Right lobe of liver (tissue), 6 donors: ENCODE measurements at regions not wholly inside any gene's neighbourhood (a gene's known extent, or its start where the extent isn't known, plus 50 kb on each side); places are given as distances from the start of the nearest gene placed in this dataset.
"Not testable (repeated sequence)": the region's sequence is repeated elsewhere in the genome, so short reads cannot be mapped to it uniquely, and the experiment has no call there.

Experiments used
- ATAC-seq, 4 donors: fragments of 200-7000 bp; cut with Tn5 transposase; one replicate each; pipeline ENCODE4 v1.9.1; 2020; ENCODE audit warnings: mild to moderate bottlenecking in 4 of 4, moderate library complexity in 4 of 4
- DNase-seq, 3 donors: peaks; one replicate each; pipeline ENCODE4 v3.0.0-alpha.2; 2020
- H3K27ac ChIP-seq, 3 donors: fragments of 200-600 bp; one replicate each; pipeline ENCODE4 v1.8.0; 2022
- H3K27me3 ChIP-seq, 2 donors: fragments of 200-600 bp; one replicate each; pipeline ENCODE4 v1.8.0; 2022
- H3K36me3 ChIP-seq, 4 donors: fragments of 200-600 bp; sonication (generic) in 1 of 4; one replicate each; pipeline versions ENCODE4 v1.5.1 to v1.8.0; 2017 to 2022; ENCODE audit warnings: control low read depth in 1 of 4
- H3K4me1 ChIP-seq, 4 donors: fragments of 200-600 bp; sonication (generic) in 1 of 4; one replicate each; pipeline versions ENCODE4 v1.5.1 to v1.8.0; 2017 to 2022; ENCODE audit warnings: control low read depth in 1 of 4
- H3K4me3 ChIP-seq, 3 donors: fragments of 200-600 bp; one replicate each; pipeline ENCODE4 v1.8.0; 2022
- H3K9me3 ChIP-seq, 4 donors: fragments of 200-600 bp; sonication (generic) in 1 of 4; one replicate each; pipeline versions ENCODE4 v1.5.1 to v1.8.0; 2017 to 2022; ENCODE audit warnings: control low read depth in 1 of 4
- CTCF ChIP-seq, 4 donors: fragments of 200-600 bp in 3 of 4; fragments of 450-650 bp in 1 of 4; IDR thresholded peaks; one replicate each; pipeline versions ENCODE4 v1.5.1 to v1.8.0; 2016 to 2022; ENCODE audit warnings: antibody characterized with exemption in 4 of 4, mild to moderate bottlenecking in 2 of 4
- POLR2A ChIP-seq: fragments of 450-650 bp; IDR thresholded peaks from one replicate; pipeline ENCODE4 v1.6.1; 2017; ENCODE audit warnings: antibody characterized with exemption, mild to moderate bottlenecking
- WGBS: methylation state at CpG from one replicate; pipeline ENCODE4 v1.1.6; 2018; ENCODE audit warnings: low coverage, low lambda C conversion rate; ENCODE audit not compliant: insufficient coverage; ENCODE audit errors: missing lambda C conversion rate; 5-methylcytosine and 5-hydroxymethylcytosine counted together
- intact Hi-C, 2 donors: fragments of 100-400 bp; cut with DNase I; formaldehyde crosslinking; loops; one replicate each; pipeline versions ENCODE4 v1.11.2 to v1.14.1; 2022
- donor health status: DM: no; HTN: yes; CAD: no.
- donor health status: DM: no; HTN: no; CAD: no.
- donor health status: DM: no; HTN: no; CAD: no.
- donor health status: DM: no; HTN: yes; CAD: no.
- donor health status: DM: no; HTN: yes; CAD: no.

- Histone ChIP-seq H3K27me3 (no peaks in the 10 kb centered on the region), H3K27ac (no peak overlapping the region), H3K36me3 (no peaks in the 10 kb centered on the region), H3K4me1 (peaks cover 0 to 5% (median 0%) of the 10 kb centered on the region in 4 donors), H3K4me3 (no peak overlapping the region), H3K9me3 (no peaks in the 10 kb centered on the region)
- DNase-seq (peak in 2 of 3 donors; percentile 50 to 71), ATAC-seq (peak; percentile 77 to 82 (median 79))
- intact Hi-C loops: loop anchor here in 1 of 2 donors (10.0 kb wide), 1 partner anchor 259 kb away; no protein-coding TSS in a partner anchor
- TF ChIP-seq CTCF (IDR thresholded peaks at IDR 0.05): no peak
- no peak for TF ChIP-seq POLR2A
- 41% methylated on average over 4 of the region's 12 CpGs for whole genome bisulfite sequencing
Observed at GRCh38 chr14:105943973-105944602, 417.7 kb downstream of the TMEM121 start.

GRCh38 chr14:105944632-105945610, 418.5 kb downstream of the TMEM121 start:
- Histone ChIP-seq H3K4me3 (no peak overlapping the region), H3K27ac (no peak overlapping the region), H3K9me3 (no peaks in the 10 kb centered on the region), H3K36me3 (no peaks in the 10 kb centered on the region), H3K27me3 (no peaks in the 10 kb centered on the region), H3K4me1 (peaks cover 0 to 5% (median 0%) of the 10 kb centered on the region in 4 donors)
- TF ChIP-seq CTCF (IDR thresholded peaks at IDR 0.05) (peak; percentile 80 to 89 (median 87)), POLR2A (no peak)
- DNase-seq: peak; percentile 77 to 82 (median 78)
- ATAC-seq: peak; percentile 92 to 97 (median 96)
- intact Hi-C loops: loop anchor here in 1 of 2 donors (10.0 kb wide), 1 partner anchor 260 kb away; no protein-coding TSS in a partner anchor
- WGBS: 43% methylated on average over 19 of the region's 30 CpGs

GRCh38 chr14:105945896-105946295, 419.5 kb downstream of the TMEM121 start:
- peaks cover 0 to 5% (median 0%) of the 10 kb centered on the region in 4 donors for H3K4me1 ChIP-seq
- no peaks in the 10 kb centered on the region for H3K36me3 ChIP-seq
- ATAC-seq (no peak), DNase-seq (no peak)
- intact Hi-C loops: loop anchor here in 1 of 2 donors (10.0 kb wide), 1 partner anchor 261 kb away; no protein-coding TSS in a partner anchor
- no peak for TF ChIP-seq POLR2A
- TF ChIP-seq CTCF (IDR thresholded peaks at IDR 0.05): peak in 2 of 4 donors; percentile 8 to 13
- H3K9me3 ChIP-seq: no peaks in the 10 kb centered on the region
- no peak overlapping the region for H3K27ac ChIP-seq
- H3K4me3 ChIP-seq: no peak overlapping the region
- H3K27me3 ChIP-seq: no peaks in the 10 kb centered on the region
- 30% methylated on average over 3 of the region's 7 CpGs for WGBS

DNA sequence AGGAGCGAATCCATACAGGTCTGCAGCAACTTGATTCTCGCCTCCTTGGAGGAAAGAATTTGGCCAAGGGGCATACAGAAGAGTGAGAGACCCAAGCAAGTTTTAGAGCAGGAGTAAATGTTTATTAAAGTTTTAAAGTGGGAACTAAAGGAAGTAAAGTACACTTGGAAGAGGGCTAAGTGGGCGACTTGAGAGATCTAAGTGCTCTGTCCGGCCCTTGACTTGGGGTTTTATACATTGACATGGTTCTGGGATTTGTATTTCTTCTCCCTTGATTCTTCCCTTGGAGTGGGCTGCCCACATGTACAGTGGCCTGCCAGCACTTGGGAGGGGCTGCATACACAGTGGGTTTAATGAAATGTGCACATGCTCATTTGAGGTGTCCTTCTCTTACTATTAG, 421.2 kb downstream of the TMEM121 start:
- no peaks in the 10 kb centered on the region for H3K36me3 ChIP-seq
- no peak overlapping the region for H3K4me3 ChIP-seq
- WGBS: 38% methylated on average over 4 of the region's 4 CpGs
- no peak overlapping the region for H3K27ac ChIP-seq
- no peaks in the 10 kb centered on the region for H3K27me3 ChIP-seq
- DNase-seq: no peak
- H3K4me1 ChIP-seq: peaks cover 0 to 5% (median 0%) of the 10 kb centered on the region in 4 donors
- no peaks in the 10 kb centered on the region for H3K9me3 ChIP-seq
- ATAC-seq: no peak
- intact Hi-C loops: loop anchor here in 1 of 2 donors (10.0 kb wide), 1 partner anchor 263 kb away; no protein-coding TSS in a partner anchor
- TF ChIP-seq POLR2A (no peak), CTCF (IDR thresholded peaks at IDR 0.05) (no peak)

DNA sequence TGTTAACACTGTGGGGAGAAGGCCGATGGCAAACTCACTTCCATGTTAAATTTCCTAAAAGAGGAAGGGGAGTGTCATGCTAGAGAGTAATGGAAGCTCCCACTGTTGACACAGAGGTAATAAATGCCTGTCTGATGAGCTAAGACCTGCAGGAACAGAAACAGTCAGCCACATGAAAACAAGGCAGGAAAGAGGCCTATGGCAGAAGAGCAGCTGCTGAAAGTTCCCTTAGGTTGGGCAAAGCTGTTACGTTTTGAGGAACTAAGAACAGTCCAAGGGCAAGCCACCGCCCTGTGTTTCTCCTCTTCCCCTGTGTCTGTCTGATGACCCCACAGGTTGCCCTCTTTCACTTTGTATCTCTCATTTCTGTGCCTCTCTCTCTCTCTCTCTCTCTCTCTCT, 422.6 kb downstream of the TMEM121 start:
- not testable (repeated sequence) for H3K4me1 ChIP-seq, H3K27me3 ChIP-seq, DNase-seq, H3K27ac ChIP-seq, H3K9me3 ChIP-seq, H3K36me3 ChIP-seq, H3K4me3 ChIP-seq
- 7% methylated on average over 1 of the region's 3 CpGs for WGBS
- intact Hi-C loops: loop anchor here in 1 of 2 donors (10.0 kb wide), 1 partner anchor 264 kb away; no protein-coding TSS in a partner anchor
- ATAC-seq: peak in 1 of 4 donors; percentile 41

GRCh38 chr14:105950364-105950892, 424.0 kb downstream of the TMEM121 start:
- H3K4me3 ChIP-seq, H3K4me1 ChIP-seq, H3K36me3 ChIP-seq, H3K27me3 ChIP-seq, H3K9me3 ChIP-seq, DNase-seq, intact Hi-C loops, H3K27ac ChIP-seq, ATAC-seq: not testable (repeated sequence)
- WGBS: 45% methylated on average over 5 of the region's 6 CpGs
